ENCODE measurements at regions not wholly inside any gene's neighbourhood (a gene's known extent, or its start where the extent isn't known, plus 50 kb on each side); places are given as distances from the start of the nearest gene placed in this dataset.

DNA sequence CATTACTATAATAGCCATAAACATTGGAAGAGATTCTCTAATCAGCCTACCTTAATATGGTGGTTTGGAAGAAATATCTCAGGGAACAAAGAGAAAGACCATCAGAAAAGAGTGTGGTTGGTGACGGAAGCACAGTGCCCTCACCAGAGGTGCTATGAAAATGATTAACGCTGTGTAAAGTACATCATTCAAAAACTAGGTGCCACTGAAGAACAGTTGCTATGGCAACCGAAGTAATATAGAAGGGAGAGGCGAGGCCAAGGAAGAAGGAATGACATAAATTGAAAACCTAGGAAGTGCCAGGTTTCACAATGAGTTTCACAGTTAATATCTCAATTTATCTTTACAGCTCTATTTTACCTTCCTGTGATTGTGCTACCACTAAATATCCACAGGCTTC is 57.0 kb upstream of the ARSJ start:
- TF ChIP-seq, protein P1, sequence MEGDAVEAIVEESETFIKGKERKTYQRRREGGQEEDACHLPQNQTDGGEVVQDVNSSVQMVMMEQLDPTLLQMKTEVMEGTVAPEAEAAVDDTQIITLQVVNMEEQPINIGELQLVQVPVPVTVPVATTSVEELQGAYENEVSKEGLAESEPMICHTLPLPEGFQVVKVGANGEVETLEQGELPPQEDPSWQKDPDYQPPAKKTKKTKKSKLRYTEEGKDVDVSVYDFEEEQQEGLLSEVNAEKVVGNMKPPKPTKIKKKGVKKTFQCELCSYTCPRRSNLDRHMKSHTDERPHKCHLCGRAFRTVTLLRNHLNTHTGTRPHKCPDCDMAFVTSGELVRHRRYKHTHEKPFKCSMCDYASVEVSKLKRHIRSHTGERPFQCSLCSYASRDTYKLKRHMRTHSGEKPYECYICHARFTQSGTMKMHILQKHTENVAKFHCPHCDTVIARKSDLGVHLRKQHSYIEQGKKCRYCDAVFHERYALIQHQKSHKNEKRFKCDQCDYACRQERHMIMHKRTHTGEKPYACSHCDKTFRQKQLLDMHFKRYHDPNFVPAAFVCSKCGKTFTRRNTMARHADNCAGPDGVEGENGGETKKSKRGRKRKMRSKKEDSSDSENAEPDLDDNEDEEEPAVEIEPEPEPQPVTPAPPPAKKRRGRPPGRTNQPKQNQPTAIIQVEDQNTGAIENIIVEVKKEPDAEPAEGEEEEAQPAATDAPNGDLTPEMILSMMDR (IDR thresholded peaks at IDR 0.05; ENCODE audit: control extremely low read depth in 1 of 3, insufficient read depth in 1 of 3, low read depth in 1 of 3, low read length in 3 of 3), result no peak
- TF ChIP-seq MAFK (IDR thresholded peaks at IDR 0.05; ENCODE audit: low read depth, low read length) (no peak), GABPA (IDR thresholded peaks at IDR 0.05; ENCODE audit: borderline replicate concordance, insufficient read depth, low read length) (no peak), JUND (IDR thresholded peaks at IDR 0.05; ENCODE audit: low read length) (no peak)

All from H1 (cell line).